GM12878 (cell line): ENCODE measurements at regions not wholly inside any gene's neighbourhood (a gene's known extent, or its start where the extent isn't known, plus 50 kb on each side); places are given as distances from the start of the nearest gene placed in this dataset.

Experiments
- BHLHE40 ChIP-seq, 2 experiments: fragments of 450-650 bp in 1 of 2; IDR thresholded peaks; 2 replicates each; pipeline ENCODE4 v1.6.1; 2011 to 2017; ENCODE audit warnings: low read depth in 2 of 2, borderline replicate concordance in 1 of 2, improper control_type of control experiment in 1 of 2, low read length in 1 of 2, mild to moderate bottlenecking in 1 of 2
- CTCF ChIP-seq, 3 experiments: IDR thresholded peaks in 2 of 3; conservative IDR thresholded peaks in 1 of 3; 2 replicates each; pipeline ENCODE4 v1.5.1; 2011; ENCODE audit warnings: low read depth in 3 of 3, low read length in 3 of 3, mild to moderate bottlenecking in 3 of 3, control low read depth in 2 of 3, moderate library complexity in 2 of 3, inconsistent platforms in 1 of 3, mixed read lengths in 1 of 3; ENCODE audit not compliant: control insufficient read depth in 2 of 3, insufficient read depth in 1 of 3; ENCODE audit errors: extremely low read depth in 1 of 3
- CUX1 ChIP-seq: IDR thresholded peaks from 2 replicates; pipeline ENCODE4 v1.6.1; 2012; ENCODE audit warnings: improper control_type of control experiment, low read depth, low read length; ENCODE audit not compliant: insufficient replicate concordance
- DPF2 ChIP-seq: fragments of 450-650 bp; IDR thresholded peaks from 2 replicates; pipeline ENCODE4 v1.6.1; 2017; ENCODE audit warnings: mild to moderate bottlenecking
- FOS ChIP-seq: IDR thresholded peaks from 3 replicates; pipeline ENCODE4 v1.6.1; 2011; ENCODE audit warnings: borderline replicate concordance; ENCODE audit not compliant: insufficient read length; ENCODE audit errors: extremely low read depth
- GABPA ChIP-seq: IDR thresholded peaks from 2 replicates; pipeline ENCODE4 v1.6.1; 2014; ENCODE audit warnings: antibody characterized with exemption, low read depth, mild to moderate bottlenecking, inconsistent platforms
- HDAC2 ChIP-seq: fragments of 200-600 bp; sonication (generic); IDR thresholded peaks from 2 replicates; pipeline ENCODE4 v1.6.1; 2017
- JUNB ChIP-seq: IDR thresholded peaks from 2 replicates; pipeline ENCODE4 v1.6.1; 2016; ENCODE audit warnings: antibody characterized with exemption, mild to moderate bottlenecking
- MAX ChIP-seq: IDR thresholded peaks from 2 replicates; pipeline ENCODE4 v1.6.1; 2012; ENCODE audit warnings: low read depth, low read length, improper control_type of control experiment
- PAX5 ChIP-seq: IDR thresholded peaks from 2 replicates; pipeline ENCODE4 v1.6.1; 2011; ENCODE audit warnings: low read depth, low read length, borderline replicate concordance
- RELB ChIP-seq: fragments of 450-650 bp; IDR thresholded peaks from 2 replicates; pipeline ENCODE4 v1.6.1; 2017; ENCODE audit warnings: low read depth, mild to moderate bottlenecking, moderate library complexity
- SMARCA5 ChIP-seq: fragments of 450-650 bp; IDR thresholded peaks from 2 replicates; pipeline ENCODE4 v1.6.1; 2017; ENCODE audit warnings: mild to moderate bottlenecking
- SREBF1 ChIP-seq: IDR thresholded peaks from 2 replicates; pipeline ENCODE4 v1.6.1; 2012; ENCODE audit warnings: mild to moderate bottlenecking, low read length
- ZNF24 ChIP-seq: fragments of 450-650 bp; IDR thresholded peaks from 2 replicates; pipeline ENCODE4 v1.6.1; 2017; ENCODE audit warnings: antibody characterized with exemption, mild to moderate bottlenecking

- no peak for TF ChIP-seq CUX1
- TF ChIP-seq ZNF24: no peak
- no peak for TF ChIP-seq PAX5
- 0 out of 2 replicates have a peak, but pooled peaks have one; percentile 16 for TF ChIP-seq RELB
- peak; percentile 84 for TF ChIP-seq DPF2
- TF ChIP-seq MAX: no peak
- TF ChIP-seq HDAC2: no peak
- no peak for TF ChIP-seq SMARCA5
- TF ChIP-seq JUNB: peak; percentile 90
- TF ChIP-seq GABPA: no peak
- TF ChIP-seq SREBF1: no peak; the same call in 1 of the 2 replicates
- TF ChIP-seq CTCF (IDR thresholded peaks at IDR 0.05 in 2 of 3, conservative IDR thresholded peaks at IDR 0.05 in 1 of 3; ENCODE audit: control insufficient read depth in 2 of 3, extremely low read depth in 1 of 3, insufficient read depth in 1 of 3, low read depth in 3 of 3, low read length in 3 of 3): no peak
- peak; percentile 9 to 15; a peak in 1 of 4 replicates for TF ChIP-seq BHLHE40 (IDR thresholded peaks at IDR 0.05; ENCODE audit: borderline replicate concordance in 1 of 2, low read depth in 2 of 2, low read length in 1 of 2)
- TF ChIP-seq FOS: no peak
Measured at GRCh38 chr4:110296892-110297291, 98.5 kb upstream of the ELOVL6 start (continued).
